GM23338 (cell line): ENCODE measurements at regions not wholly inside any gene's neighbourhood (a gene's known extent, or its start where the extent isn't known, plus 50 kb on each side); places are given as distances from the start of the nearest gene placed in this dataset.

ENCODE experiments used
- ATAC-seq: fragments of 200-7000 bp; cut with Tn5 transposase; 3 replicates; pipeline ENCODE4 v1.9.1; 2020
- DNase-seq: peaks from one replicate; pipeline ENCODE4 v3.0.0-alpha.2; 2015; ENCODE audit warnings: low spot score
- H2AFZ ChIP-seq: fragments of 200-600 bp; sonication (generic); 2 replicates; pipeline ENCODE4 v1.8.0; 2016; ENCODE audit warnings: antibody characterized with exemption, mild to moderate bottlenecking, moderate library complexity
- H3F3A ChIP-seq: fragments of 200-600 bp; sonication (generic); replicated peaks from 2 replicates; pipeline ENCODE4 v1.8.0; 2017; ENCODE audit warnings: antibody characterized with exemption, mixed run types, low read depth
- H3K27ac ChIP-seq: fragments of 200-600 bp; sonication (generic); 2 replicates; pipeline ENCODE4 v1.6.1; 2016; ENCODE audit warnings: low read depth
- H3K27me3 ChIP-seq: fragments of 200-600 bp; sonication (generic); 2 replicates; pipeline ENCODE4 v1.8.0; 2016; ENCODE audit warnings: mild to moderate bottlenecking, mixed run types, moderate library complexity; ENCODE audit not compliant: insufficient read depth
- H3K36me3 ChIP-seq: fragments of 200-600 bp; sonication (generic); 2 replicates; pipeline ENCODE4 v1.8.0; 2016; ENCODE audit warnings: mild to moderate bottlenecking; ENCODE audit not compliant: insufficient read depth
- H3K4me1 ChIP-seq: fragments of 200-600 bp; sonication (generic); 2 replicates; pipeline ENCODE4 v1.8.0; 2016; ENCODE audit warnings: mild to moderate bottlenecking, moderate library complexity; ENCODE audit not compliant: insufficient read depth
- H3K4me2 ChIP-seq: fragments of 200-600 bp; sonication (generic); 2 replicates; pipeline ENCODE4 v1.7.1; 2017; ENCODE audit warnings: mixed run types
- H3K4me3 ChIP-seq: fragments of 200-600 bp; sonication (generic); 2 replicates; pipeline ENCODE4 v1.6.1; 2016; ENCODE audit warnings: mixed run types
- H3K79me2 ChIP-seq: fragments of 200-600 bp; sonication (generic); replicated peaks from 2 replicates; pipeline ENCODE4 v1.8.0; 2017; ENCODE audit warnings: mild to moderate bottlenecking; ENCODE audit not compliant: insufficient read depth
- H3K9me2 ChIP-seq: fragments of 200-600 bp; sonication (generic); 2 replicates; pipeline ENCODE4 v1.8.0; 2017; ENCODE audit not compliant: insufficient read depth
- H4K20me1 ChIP-seq: fragments of 200-600 bp; sonication (generic); replicated peaks from 2 replicates; pipeline ENCODE4 v1.8.0; 2017; ENCODE audit warnings: mild to moderate bottlenecking; ENCODE audit not compliant: insufficient read depth
- H3K27ac Mint-ChIP-seq: 2 replicates; pipeline ENCODE4 v1.8.0; 2020; ENCODE audit warnings: inconsistent platforms, mild to moderate bottlenecking, moderate library complexity, mixed read lengths
- H3K27me3 Mint-ChIP-seq: 3 replicates; pipeline ENCODE4 v1.8.0; 2022; ENCODE audit warnings: low read depth, mild to moderate bottlenecking, moderate library complexity, mixed read lengths, inconsistent platforms; ENCODE audit not compliant: insufficient read depth, poor library complexity
- H3K36me3 Mint-ChIP-seq: 3 replicates; pipeline ENCODE4 v1.8.0; 2021; ENCODE audit warnings: low read depth, mild to moderate bottlenecking, inconsistent platforms, moderate library complexity, mixed read lengths
- H3K4me1 Mint-ChIP-seq: 3 replicates; pipeline ENCODE4 v1.8.0; 2020; ENCODE audit warnings: mild to moderate bottlenecking, inconsistent platforms, mixed read lengths
- H3K4me3 Mint-ChIP-seq: 3 replicates; pipeline ENCODE4 v1.8.0; 2021; ENCODE audit warnings: moderate library complexity, mild to moderate bottlenecking, inconsistent platforms, mixed read lengths
- H3K9me3 Mint-ChIP-seq: 3 replicates; pipeline ENCODE4 v1.8.0; 2020; ENCODE audit warnings: moderate library complexity, mild to moderate bottlenecking, inconsistent platforms, mixed read lengths
- CREB1 ChIP-seq: fragments of 250-450 bp; sonication (Bioruptor Pico); IDR thresholded peaks from 2 replicates; pipeline ENCODE4 v1.5.0; 2020; ENCODE audit warnings: low read depth, mild to moderate bottlenecking, moderate library complexity
- CTCF ChIP-seq, 2 experiments: fragments of 200-600 bp in 1 of 2; sonication (generic) in 1 of 2; conservative IDR thresholded peaks; 2 replicates each; pipeline versions ENCODE4 v1.5.1 to v1.6.1; 2016 to 2017; ENCODE audit warnings: antibody characterized with exemption in 2 of 2, low read depth in 2 of 2, mild to moderate bottlenecking in 2 of 2, moderate library complexity in 1 of 2
- EZH2 ChIP-seq: fragments of 200-600 bp; sonication (generic); IDR thresholded peaks from one replicate; pipeline ENCODE4 v1.8.0; 2017; ENCODE audit warnings: antibody characterized with exemption, mild to moderate bottlenecking, low read depth; ENCODE audit not compliant: unreplicated experiment
- POLR2AphosphoS5 ChIP-seq: IDR thresholded peaks from 2 replicates; pipeline ENCODE4 v1.6.1; 2016; ENCODE audit warnings: antibody characterized with exemption, low read depth
- REST ChIP-seq: IDR thresholded peaks from one replicate; pipeline ENCODE4 v1.6.1; 2018; ENCODE audit warnings: antibody characterized with exemption; ENCODE audit not compliant: unreplicated experiment
- STAT1 ChIP-seq: IDR thresholded peaks from one replicate; pipeline ENCODE4 v1.6.1; 2016; ENCODE audit warnings: antibody characterized with exemption; ENCODE audit not compliant: unreplicated experiment
- ZNF331 ChIP-seq: fragments of 250-450 bp; sonication (Bioruptor Pico); IDR thresholded peaks from 2 replicates; pipeline ENCODE4 v1.5.0; 2020; ENCODE audit warnings: low read depth, mild to moderate bottlenecking, moderate library complexity
- ZNF462 ChIP-seq: fragments of 250-450 bp; sonication (Bioruptor Pico); IDR thresholded peaks from 2 replicates; pipeline ENCODE4 v1.5.0; 2020; ENCODE audit warnings: mild to moderate bottlenecking, moderate library complexity

GRCh38 chr12:64995816-64996215, 125.3 kb downstream of the WIF1 start (continued):
- TF ChIP-seq REST: no peak
- no peak for TF ChIP-seq CREB1 (CRISPR knock-in tag)
- TF ChIP-seq CTCF (conservative IDR thresholded peaks at IDR 0.05; ENCODE audit: low read depth in 2 of 2): no peak

GRCh38 chr12:64997858-64998257, 123.2 kb downstream of the WIF1 start:
- H3K4me1 Mint-ChIP-seq: peaks cover 28% of the 10 kb centered on the region
- H3K9me3 Mint-ChIP-seq: peaks cover 26% of the 10 kb centered on the region
- TF ChIP-seq ZNF462 (CRISPR knock-in tag): no peak
- no peak for TF ChIP-seq STAT1
- TF ChIP-seq EZH2: no peak
- TF ChIP-seq ZNF331: no peak
- TF ChIP-seq CTCF (conservative IDR thresholded peaks at IDR 0.05; ENCODE audit: low read depth in 2 of 2): no peak
- TF ChIP-seq POLR2AphosphoS5: no peak
- no peak overlapping the region for H3K4me3 Mint-ChIP-seq
- no peaks in the 10 kb centered on the region for H3F3A ChIP-seq
- 0 out of 2 replicates have a peak, but pooled peaks cover 10% of the 10 kb centered on the region for H3K9me2 ChIP-seq
- H3K36me3 ChIP-seq: no peaks in the 10 kb centered on the region
- peaks cover 27% of the 10 kb centered on the region for H3K4me1 ChIP-seq
- H4K20me1 ChIP-seq: no peaks in the 10 kb centered on the region
- H3K79me2 ChIP-seq: no peaks in the 10 kb centered on the region
- no peak overlapping the region for H3K27ac Mint-ChIP-seq
- H3K4me3 ChIP-seq: no peak overlapping the region
- no peak overlapping the region for H3K27ac ChIP-seq
- DNase-seq (no peak), ATAC-seq (no peak)
- H3K27me3 Mint-ChIP-seq: peaks cover 5% of the 10 kb centered on the region
- H3K27me3 ChIP-seq: peaks cover 7% of the 10 kb centered on the region
- H3K36me3 Mint-ChIP-seq: peaks cover 23% of the 10 kb centered on the region
- no peak overlapping the region for H3K4me2 ChIP-seq
- H2AFZ ChIP-seq: peak overlapping the region; percentile 44; the same call in 1 of the 2 replicates
